Chondrocyte (in vitro differentiated cells): ENCODE measurements at regions not wholly inside any gene's neighbourhood (a gene's known extent, or its start where the extent isn't known, plus 50 kb on each side); places are given as distances from the start of the nearest gene placed in this dataset.
"Not testable (repeated sequence)": the region's sequence is repeated elsewhere in the genome, so short reads cannot be mapped to it uniquely, and the experiment has no call there.

Experiments
- DNase-seq: peaks from one replicate; pipeline ENCODE4 v3.0.0; 2021; ENCODE audit warnings: mixed read lengths, low spot score
- H3K27ac Mint-ChIP-seq: one replicate; pipeline ENCODE4 v1.8.0; 2021; ENCODE audit warnings: mild to moderate bottlenecking, moderate library complexity, mixed read lengths; ENCODE audit not compliant: unreplicated experiment
- H3K27me3 Mint-ChIP-seq: 2 replicates; pipeline ENCODE4 v1.8.0; 2021; ENCODE audit warnings: low read depth, mixed read lengths
- H3K36me3 Mint-ChIP-seq: 2 replicates; pipeline ENCODE4 v1.8.0; 2021; ENCODE audit warnings: low read depth, mixed read lengths
- H3K4me1 Mint-ChIP-seq: 2 replicates; pipeline ENCODE4 v1.8.0; 2021; ENCODE audit warnings: low read depth, mild to moderate bottlenecking, mixed read lengths
- H3K4me3 Mint-ChIP-seq: one replicate; pipeline ENCODE4 v1.8.0; 2021; ENCODE audit warnings: mild to moderate bottlenecking, moderate library complexity, mixed read lengths; ENCODE audit not compliant: unreplicated experiment
- H3K9me3 Mint-ChIP-seq: 2 replicates; pipeline ENCODE4 v1.8.0; 2021; ENCODE audit warnings: low read depth, mixed read lengths
- CTCF ChIP-seq: fragments of 200-600 bp; sonication (generic); IDR thresholded peaks from 2 replicates; pipeline ENCODE4 v1.5.0; 2021; ENCODE audit warnings: antibody characterized with exemption, mild to moderate bottlenecking, moderate library complexity

DNA sequence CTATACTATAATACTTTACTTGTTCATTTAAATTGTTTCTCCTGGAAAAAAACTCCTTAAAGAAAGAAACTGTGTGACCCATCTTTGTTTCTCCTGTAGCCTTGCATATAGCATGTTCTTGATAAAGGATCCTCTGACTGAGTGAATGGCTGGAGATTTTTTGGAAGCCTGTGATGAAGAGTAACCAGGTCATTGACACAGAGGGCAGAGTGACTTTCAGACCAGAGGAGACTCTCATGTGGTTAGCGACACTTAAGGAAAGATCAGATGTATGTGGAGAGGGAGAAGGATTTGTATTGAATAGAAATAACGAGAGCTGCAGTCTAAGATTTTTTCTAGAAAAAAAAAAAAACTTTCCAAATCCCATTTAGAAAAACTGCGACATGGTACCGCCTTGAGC is 85.5 kb downstream of the TRIM43 start:
- TF ChIP-seq CTCF = no peak
- DNase-seq = no peak
- Mint-ChIP-seq H3K4me3 (no peak overlapping the region), H3K9me3 (no peaks in the 10 kb centered on the region), H3K27ac (no peak overlapping the region), H3K27me3 (peaks cover 50% of the 10 kb centered on the region), H3K4me1 (peaks cover 2% of the 10 kb centered on the region), H3K36me3 (no peaks in the 10 kb centered on the region)

DNA sequence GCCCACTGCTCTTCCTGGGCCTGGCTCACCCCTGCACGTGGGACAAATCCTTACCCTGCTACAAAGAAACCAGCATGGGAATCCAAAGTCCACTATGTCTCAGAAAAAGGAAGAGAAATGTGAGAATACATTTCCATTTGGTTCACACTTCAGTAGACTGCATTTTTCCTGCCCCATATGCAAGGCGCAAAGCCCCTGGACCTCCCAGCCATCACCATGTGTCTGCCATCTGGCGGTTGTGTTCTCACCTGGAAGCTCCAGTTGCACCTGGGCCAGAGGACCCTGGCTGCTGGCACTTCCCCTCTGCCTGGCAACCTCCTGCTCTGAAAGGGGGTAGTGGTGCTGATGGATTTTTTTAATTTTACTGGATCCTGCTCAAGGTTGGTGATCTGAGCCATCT is 86.0 kb downstream of the TRIM43 start:
- not testable (repeated sequence) for H3K4me1 Mint-ChIP-seq, H3K27ac Mint-ChIP-seq, DNase-seq, H3K4me3 Mint-ChIP-seq, H3K9me3 Mint-ChIP-seq, H3K36me3 Mint-ChIP-seq
- H3K27me3 Mint-ChIP-seq = peaks cover 52% of the 10 kb centered on the region

DNA sequence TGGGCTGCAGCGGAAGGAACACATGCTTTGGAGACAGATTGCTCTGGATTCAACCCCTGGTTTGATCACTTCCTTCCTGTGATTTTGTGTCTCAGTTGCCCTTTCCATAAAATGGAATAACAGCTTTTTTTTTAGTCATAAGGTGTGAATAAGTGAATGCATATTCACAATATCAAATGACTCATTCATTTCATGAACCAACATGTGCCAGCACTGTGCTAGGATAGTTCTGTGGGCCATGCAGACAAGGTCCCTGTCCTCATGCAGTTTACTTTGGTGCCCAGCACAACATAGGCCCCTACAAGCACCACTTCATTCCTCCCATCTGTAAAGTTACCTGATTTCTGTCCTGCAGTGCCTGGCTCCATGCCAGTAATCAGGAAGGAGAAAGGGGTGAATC is 89.4 kb downstream of the TRIM43 start:
- not testable (repeated sequence) for DNase-seq, H3K4me3 Mint-ChIP-seq, H3K36me3 Mint-ChIP-seq, H3K27ac Mint-ChIP-seq, H3K9me3 Mint-ChIP-seq
- H3K27me3 Mint-ChIP-seq = peaks cover 30% of the 10 kb centered on the region
- peaks cover 15% of the 10 kb centered on the region for H3K4me1 Mint-ChIP-seq

GRCh38 chr2:95681589-95682081 is 89.8 kb downstream of the TRIM43 start:
- not testable (repeated sequence) for H3K36me3 Mint-ChIP-seq, H3K9me3 Mint-ChIP-seq, H3K27ac Mint-ChIP-seq, H3K4me3 Mint-ChIP-seq, DNase-seq
- Mint-ChIP-seq H3K27me3 (peaks cover 25% of the 10 kb centered on the region), H3K4me1 (peaks cover 20% of the 10 kb centered on the region)

DNA sequence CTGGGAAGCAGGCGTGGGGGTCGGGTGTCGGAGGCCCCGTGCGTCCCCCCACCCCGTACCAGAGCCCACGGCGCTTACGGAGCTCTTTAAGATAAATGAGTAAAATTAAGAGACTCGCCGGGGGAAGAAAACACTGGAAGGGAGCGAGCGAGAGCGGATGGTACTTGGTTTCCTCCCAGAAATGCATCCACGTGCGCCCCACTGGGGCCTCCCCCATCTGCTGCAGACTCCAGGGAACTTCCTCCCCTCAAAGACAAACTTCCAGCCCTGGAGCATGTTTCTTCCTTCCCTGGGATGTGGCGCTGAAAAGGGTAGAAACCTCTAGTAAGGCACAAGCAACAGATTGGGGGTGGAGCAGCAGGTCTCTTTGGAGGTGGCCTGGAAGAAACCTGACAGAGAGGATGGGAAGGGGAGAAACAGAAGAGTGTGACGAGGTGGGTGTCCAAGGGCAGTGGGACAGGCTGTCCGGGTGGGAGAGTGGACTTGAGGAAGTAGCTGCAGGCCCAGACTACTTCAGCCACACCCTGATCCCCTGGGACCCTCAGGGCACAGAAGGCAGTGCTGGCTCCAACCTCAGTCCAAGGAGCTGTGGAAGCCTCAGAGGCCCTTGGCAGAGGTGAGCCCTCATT is 91.2 kb downstream of the TRIM43 start:
- H3K9me3 Mint-ChIP-seq, DNase-seq, H3K36me3 Mint-ChIP-seq: not testable (repeated sequence)
- H3K27me3 Mint-ChIP-seq = peaks cover 19% of the 10 kb centered on the region
- H3K4me1 Mint-ChIP-seq = peaks cover 27% of the 10 kb centered on the region
- peak overlapping the region; percentile 85 for H3K27ac Mint-ChIP-seq
- H3K4me3 Mint-ChIP-seq = peak overlapping the region; percentile 80

GRCh38 chr2:95685513-95685912 is 93.7 kb downstream of the TRIM43 start:
- no peak for TF ChIP-seq CTCF
- Mint-ChIP-seq H3K4me1 (peaks cover 29% of the 10 kb centered on the region), H3K27me3 (peaks cover 12% of the 10 kb centered on the region), H3K27ac (no peak overlapping the region), H3K4me3 (no peak overlapping the region), H3K9me3 (no peaks in the 10 kb centered on the region), H3K36me3 (no peaks in the 10 kb centered on the region)
- DNase-seq = no peak

GRCh38 chr2:95686056-95686825 is 94.4 kb downstream of the TRIM43 start:
- not testable (repeated sequence) for H3K36me3 Mint-ChIP-seq, DNase-seq, H3K9me3 Mint-ChIP-seq, H3K4me3 Mint-ChIP-seq, H3K27ac Mint-ChIP-seq
- Mint-ChIP-seq H3K4me1 (peaks cover 29% of the 10 kb centered on the region), H3K27me3 (peaks cover 10% of the 10 kb centered on the region)

- not testable (repeated sequence) for H3K36me3 Mint-ChIP-seq, H3K27me3 Mint-ChIP-seq, DNase-seq, H3K4me3 Mint-ChIP-seq, H3K9me3 Mint-ChIP-seq, H3K27ac Mint-ChIP-seq
- H3K4me1 Mint-ChIP-seq = peaks cover 22% of the 10 kb centered on the region
Observed at GRCh38 chr2:95687852-95688251, 96.1 kb downstream of the TRIM43 start.

- H3K4me3 Mint-ChIP-seq, DNase-seq, H3K27ac Mint-ChIP-seq, H3K36me3 Mint-ChIP-seq, H3K9me3 Mint-ChIP-seq: not testable (repeated sequence)
- peaks cover 19% of the 10 kb centered on the region for H3K27me3 Mint-ChIP-seq
- H3K4me1 Mint-ChIP-seq = peaks cover 14% of the 10 kb centered on the region
Observed at GRCh38 chr2:95691210-95691609, 99.4 kb downstream of the TRIM43 start.

GRCh38 chr2:95693071-95693846 is 101.5 kb downstream of the TRIM43 start:
- H3K27ac Mint-ChIP-seq, H3K4me3 Mint-ChIP-seq, H3K36me3 Mint-ChIP-seq, H3K9me3 Mint-ChIP-seq, H3K4me1 Mint-ChIP-seq, DNase-seq: not testable (repeated sequence)
- H3K27me3 Mint-ChIP-seq = peaks cover 27% of the 10 kb centered on the region
